ENCODE measurements at regions not wholly inside any gene's neighbourhood (a gene's known extent, or its start where the extent isn't known, plus 50 kb on each side); places are given as distances from the start of the nearest gene placed in this dataset.

GRCh38 chr5:174400461-174400860 is 323.9 kb upstream of the MSX2 start:
- no peak for DNase-seq (ENCODE audit: low read depth in 1 of 2, low spot score in 1 of 2)

GRCh38 chr5:174401793-174402192 is 322.6 kb upstream of the MSX2 start:
- no peak for DNase-seq (ENCODE audit: low read depth in 1 of 2, low spot score in 1 of 2)

GRCh38 chr5:174402222-174402812 is 322.1 kb upstream of the MSX2 start:
- no peak for DNase-seq (ENCODE audit: low read depth in 1 of 2, low spot score in 1 of 2)

GRCh38 chr5:174404848-174405247 is 319.5 kb upstream of the MSX2 start:
- DNase-seq (ENCODE audit: low read depth in 1 of 2, low spot score in 1 of 2) = no peak

GRCh38 chr5:174409070-174409469 is 315.3 kb upstream of the MSX2 start:
- DNase-seq (ENCODE audit: low read depth in 1 of 2, low spot score in 1 of 2) = no peak

GRCh38 chr5:174409971-174410370 is 314.4 kb upstream of the MSX2 start:
- DNase-seq (ENCODE audit: low read depth in 1 of 2, low spot score in 1 of 2) = no peak

GRCh38 chr5:174410716-174411478 is 313.5 kb upstream of the MSX2 start:
- DNase-seq (ENCODE audit: low read depth in 1 of 2, low spot score in 1 of 2) = no peak

GRCh38 chr5:174411479-174411819 is 312.9 kb upstream of the MSX2 start:
- no peak for DNase-seq (ENCODE audit: low read depth in 1 of 2, low spot score in 1 of 2)

GRCh38 chr5:174412374-174412773 is 312.0 kb upstream of the MSX2 start:
- DNase-seq (ENCODE audit: low read depth in 1 of 2, low spot score in 1 of 2) = no peak

- no peak for DNase-seq (ENCODE audit: low read depth in 1 of 2, low spot score in 1 of 2)
Observed at GRCh38 chr5:174412941-174413340, 311.4 kb upstream of the MSX2 start.

GRCh38 chr5:174413567-174414314 is 310.6 kb upstream of the MSX2 start:
- DNase-seq (ENCODE audit: low read depth in 1 of 2, low spot score in 1 of 2) = no peak

- no peak for DNase-seq (ENCODE audit: low read depth in 1 of 2, low spot score in 1 of 2)
Observed at GRCh38 chr5:174414315-174414710, 310.1 kb upstream of the MSX2 start.

- no peak for DNase-seq (ENCODE audit: low read depth in 1 of 2, low spot score in 1 of 2)
Observed at GRCh38 chr5:174418809-174419539, 305.4 kb upstream of the MSX2 start.

- peak; percentile 66 to 72 for DNase-seq (ENCODE audit: low read depth in 1 of 2, low spot score in 1 of 2)
Observed at GRCh38 chr5:174419540-174420132, 304.7 kb upstream of the MSX2 start.

- no peak for DNase-seq (ENCODE audit: low read depth in 1 of 2, low spot score in 1 of 2)
Observed at GRCh38 chr5:174420651-174421407, 303.6 kb upstream of the MSX2 start.

- DNase-seq (ENCODE audit: low read depth in 1 of 2, low spot score in 1 of 2) = no peak
Observed at GRCh38 chr5:174421408-174421805, 303.0 kb upstream of the MSX2 start.

- no peak for DNase-seq (ENCODE audit: low read depth in 1 of 2, low spot score in 1 of 2)
Observed at GRCh38 chr5:174423558-174423957, 300.8 kb upstream of the MSX2 start.

- DNase-seq (ENCODE audit: low read depth in 1 of 2, low spot score in 1 of 2) = no peak
Observed at GRCh38 chr5:174424219-174425053, 299.9 kb upstream of the MSX2 start.

GRCh38 chr5:174425271-174425963 is 299.0 kb upstream of the MSX2 start:
- no peak for DNase-seq (ENCODE audit: low read depth in 1 of 2, low spot score in 1 of 2)
